Kidney epithelial cell (primary cell): ENCODE measurements at regions not wholly inside any gene's neighbourhood (a gene's known extent, or its start where the extent isn't known, plus 50 kb on each side); places are given as distances from the start of the nearest gene placed in this dataset.

ENCODE experiments used
- DNase-seq: peaks from one replicate; pipeline ENCODE4 v3.0.0-alpha.2; 2010; ENCODE audit warnings: low read depth
- H3K27me3 ChIP-seq: 2 replicates; pipeline ENCODE4 v1.6.0; 2011; ENCODE audit warnings: low read length; ENCODE audit not compliant: control insufficient read depth, insufficient read depth
- H3K36me3 ChIP-seq: 2 replicates; pipeline ENCODE4 v1.5.1; 2011; ENCODE audit warnings: low read length; ENCODE audit not compliant: control insufficient read depth, insufficient read depth
- H3K4me3 ChIP-seq: 2 replicates; pipeline ENCODE4 v1.5.1; 2011; ENCODE audit warnings: low read depth, mild to moderate bottlenecking, control low read depth, low read length
- CTCF ChIP-seq: IDR thresholded peaks from 2 replicates; pipeline ENCODE4 v1.5.1; 2011; ENCODE audit warnings: mild to moderate bottlenecking, moderate library complexity, low read length, control low read depth, inconsistent platforms; ENCODE audit not compliant: insufficient read depth, poor library complexity, severe bottlenecking

- no peak for DNase-seq
- TF ChIP-seq CTCF: no peak
Observed at GRCh38 chr16:79821911-79822310, 221.4 kb upstream of the MAF start.

GRCh38 chr16:79816081-79816497 lies 215.6 kb upstream of the MAF start:
- Histone ChIP-seq H3K36me3 (no peaks in the 10 kb centered on the region), H3K27me3 (no peaks in the 10 kb centered on the region), H3K4me3 (no peak overlapping the region)
- TF ChIP-seq CTCF: no peak
- DNase-seq: no peak

More at GRCh38 chr16:79821911-79822310, 221.4 kb upstream of the MAF start:
- Histone ChIP-seq H3K36me3 (no peaks in the 10 kb centered on the region), H3K27me3 (no peaks in the 10 kb centered on the region), H3K4me3 (no peak overlapping the region)

GRCh38 chr16:79815049-79815448 lies 214.5 kb upstream of the MAF start:
- no peak for DNase-seq
- Histone ChIP-seq H3K27me3 (no peaks in the 10 kb centered on the region), H3K36me3 (no peaks in the 10 kb centered on the region), H3K4me3 (no peak overlapping the region)
- no peak for TF ChIP-seq CTCF

GRCh38 chr16:79814124-79814523 lies 213.6 kb upstream of the MAF start:
- TF ChIP-seq CTCF: no peak
- no peak for DNase-seq
- Histone ChIP-seq H3K36me3 (no peaks in the 10 kb centered on the region), H3K27me3 (no peaks in the 10 kb centered on the region), H3K4me3 (no peak overlapping the region)

GRCh38 chr16:79811541-79811940 lies 211.0 kb upstream of the MAF start:
- no peak for TF ChIP-seq CTCF
- Histone ChIP-seq H3K36me3 (no peaks in the 10 kb centered on the region), H3K4me3 (no peak overlapping the region), H3K27me3 (no peaks in the 10 kb centered on the region)
- DNase-seq: no peak

GRCh38 chr16:79810449-79811189 lies 210.1 kb upstream of the MAF start:
- Histone ChIP-seq H3K4me3 (no peak overlapping the region), H3K36me3 (no peaks in the 10 kb centered on the region), H3K27me3 (no peaks in the 10 kb centered on the region)
- TF ChIP-seq CTCF: no peak
- DNase-seq: no peak
